ENCODE measurements at regions not wholly inside any gene's neighbourhood (a gene's known extent, or its start where the extent isn't known, plus 50 kb on each side); places are given as distances from the start of the nearest gene placed in this dataset.

DNA sequence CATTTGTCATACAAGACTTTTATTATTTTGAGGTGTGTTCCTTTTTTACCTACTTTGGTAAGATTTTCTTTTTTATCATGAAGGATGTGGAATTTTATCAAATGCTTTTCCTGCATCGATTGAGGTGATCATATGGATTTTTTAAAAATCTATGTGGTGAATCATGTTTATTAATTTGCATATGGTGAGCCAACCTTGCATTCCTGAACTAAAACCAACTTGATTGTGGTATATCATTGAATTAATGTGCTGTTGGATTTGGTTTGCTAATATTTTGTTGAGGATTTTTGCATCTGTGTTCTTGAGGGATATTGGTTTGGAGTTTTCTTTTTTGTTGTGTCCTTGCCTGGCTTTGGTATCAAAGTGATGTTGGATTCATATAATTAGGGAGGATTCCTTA is 848.1 kb upstream of the EYS start:
- peaks cover 48% of the 10 kb centered on the region for H3K9me3 Mint-ChIP-seq (ENCODE audit: low read depth)
- no peak overlapping the region for H3K27ac Mint-ChIP-seq (ENCODE audit: unreplicated experiment)
- H3K4me3 Mint-ChIP-seq (ENCODE audit: unreplicated experiment): no peak overlapping the region
- no peaks in the 10 kb centered on the region for H3K27me3 Mint-ChIP-seq (ENCODE audit: low read depth)
- peaks cover 2% of the 10 kb centered on the region for H3K36me3 Mint-ChIP-seq (ENCODE audit: low read depth)
- TF ChIP-seq, protein P1, sequence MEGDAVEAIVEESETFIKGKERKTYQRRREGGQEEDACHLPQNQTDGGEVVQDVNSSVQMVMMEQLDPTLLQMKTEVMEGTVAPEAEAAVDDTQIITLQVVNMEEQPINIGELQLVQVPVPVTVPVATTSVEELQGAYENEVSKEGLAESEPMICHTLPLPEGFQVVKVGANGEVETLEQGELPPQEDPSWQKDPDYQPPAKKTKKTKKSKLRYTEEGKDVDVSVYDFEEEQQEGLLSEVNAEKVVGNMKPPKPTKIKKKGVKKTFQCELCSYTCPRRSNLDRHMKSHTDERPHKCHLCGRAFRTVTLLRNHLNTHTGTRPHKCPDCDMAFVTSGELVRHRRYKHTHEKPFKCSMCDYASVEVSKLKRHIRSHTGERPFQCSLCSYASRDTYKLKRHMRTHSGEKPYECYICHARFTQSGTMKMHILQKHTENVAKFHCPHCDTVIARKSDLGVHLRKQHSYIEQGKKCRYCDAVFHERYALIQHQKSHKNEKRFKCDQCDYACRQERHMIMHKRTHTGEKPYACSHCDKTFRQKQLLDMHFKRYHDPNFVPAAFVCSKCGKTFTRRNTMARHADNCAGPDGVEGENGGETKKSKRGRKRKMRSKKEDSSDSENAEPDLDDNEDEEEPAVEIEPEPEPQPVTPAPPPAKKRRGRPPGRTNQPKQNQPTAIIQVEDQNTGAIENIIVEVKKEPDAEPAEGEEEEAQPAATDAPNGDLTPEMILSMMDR (IDR thresholded peaks at IDR 0.05): no peak
- H3K4me1 Mint-ChIP-seq (ENCODE audit: low read depth): no peaks in the 10 kb centered on the region
- DNase-seq (ENCODE audit: low spot score): no peak

- DNase-seq (ENCODE audit: low spot score): no peak
- Mint-ChIP-seq H3K27ac (ENCODE audit: unreplicated experiment) (no peak overlapping the region), H3K36me3 (ENCODE audit: low read depth) (peaks cover 2% of the 10 kb centered on the region), H3K27me3 (ENCODE audit: low read depth) (no peaks in the 10 kb centered on the region), H3K4me1 (ENCODE audit: low read depth) (no peaks in the 10 kb centered on the region), H3K9me3 (ENCODE audit: low read depth) (peaks cover 46% of the 10 kb centered on the region), H3K4me3 (ENCODE audit: unreplicated experiment) (no peak overlapping the region)
- TF ChIP-seq, protein P1 (IDR thresholded peaks at IDR 0.05): no peak
Observed at GRCh38 chr6:66553441-66553840, 846.4 kb upstream of the EYS start.

- no peaks in the 10 kb centered on the region for H3K27me3 Mint-ChIP-seq (ENCODE audit: low read depth)
- no peaks in the 10 kb centered on the region for H3K4me1 Mint-ChIP-seq (ENCODE audit: low read depth)
- TF ChIP-seq, protein P1 (IDR thresholded peaks at IDR 0.05): no peak
- H3K9me3 Mint-ChIP-seq (ENCODE audit: low read depth): peaks cover 16% of the 10 kb centered on the region
- no peak overlapping the region for H3K4me3 Mint-ChIP-seq (ENCODE audit: unreplicated experiment)
- no peak overlapping the region for H3K27ac Mint-ChIP-seq (ENCODE audit: unreplicated experiment)
- no peak for DNase-seq (ENCODE audit: low spot score)
- no peaks in the 10 kb centered on the region for H3K36me3 Mint-ChIP-seq (ENCODE audit: low read depth)
Observed at GRCh38 chr6:66538551-66539135, 831.6 kb upstream of the EYS start.

- H3K9me3 Mint-ChIP-seq (ENCODE audit: low read depth): no peaks in the 10 kb centered on the region
- DNase-seq (ENCODE audit: low spot score): no peak
- H3K27ac Mint-ChIP-seq (ENCODE audit: unreplicated experiment): no peak overlapping the region
- no peaks in the 10 kb centered on the region for H3K4me1 Mint-ChIP-seq (ENCODE audit: low read depth)
- H3K27me3 Mint-ChIP-seq (ENCODE audit: low read depth): no peaks in the 10 kb centered on the region
- TF ChIP-seq, protein P1 (IDR thresholded peaks at IDR 0.05): no peak
- no peaks in the 10 kb centered on the region for H3K36me3 Mint-ChIP-seq (ENCODE audit: low read depth)
- no peak overlapping the region for H3K4me3 Mint-ChIP-seq (ENCODE audit: unreplicated experiment)
Observed at GRCh38 chr6:66533921-66534404, 826.9 kb upstream of the EYS start.

DNA sequence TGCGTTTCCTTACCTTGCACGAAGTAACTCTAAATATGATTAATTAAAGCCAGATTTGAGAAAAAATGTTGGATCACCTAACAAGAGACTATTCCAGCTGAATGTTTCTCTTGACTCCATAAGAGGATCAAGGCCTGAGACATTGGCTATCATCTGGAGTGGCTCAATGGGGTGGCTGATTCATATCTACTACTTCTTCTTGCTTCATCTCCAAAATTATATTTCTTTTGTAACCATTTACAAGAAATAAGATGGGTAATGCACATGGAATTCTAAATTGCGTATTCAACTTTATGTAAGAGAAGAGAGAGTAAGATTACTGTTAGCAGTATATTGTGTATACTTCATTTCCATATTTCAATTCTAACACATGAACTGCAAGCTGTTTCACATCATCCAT is 819.0 kb upstream of the EYS start:
- Mint-ChIP-seq H3K27ac (ENCODE audit: unreplicated experiment) (no peak overlapping the region), H3K9me3 (ENCODE audit: low read depth) (peaks cover 4% of the 10 kb centered on the region), H3K27me3 (ENCODE audit: low read depth) (no peaks in the 10 kb centered on the region), H3K36me3 (ENCODE audit: low read depth) (no peaks in the 10 kb centered on the region), H3K4me3 (ENCODE audit: unreplicated experiment) (no peak overlapping the region), H3K4me1 (ENCODE audit: low read depth) (no peaks in the 10 kb centered on the region)
- TF ChIP-seq, protein P1 (IDR thresholded peaks at IDR 0.05): no peak
- DNase-seq (ENCODE audit: low spot score): no peak
